ENCODE measurements at regions not wholly inside any gene's neighbourhood (a gene's known extent, or its start where the extent isn't known, plus 50 kb on each side); places are given as distances from the start of the nearest gene placed in this dataset.

GRCh38 chr1:38113159-38113666 is 66.6 kb upstream of the POU3F1 start:
- TF ChIP-seq CTCF (IDR thresholded peaks at IDR 0.05) (no peak), EZH2 (IDR thresholded peaks at IDR 0.05) (no peak)
